Activated naive CD8-positive, alpha-beta T cell treated with anti-CD3 and anti-CD28 coated beads for 36 hours (primary cell): ENCODE measurements at regions not wholly inside any gene's neighbourhood (a gene's known extent, or its start where the extent isn't known, plus 50 kb on each side); places are given as distances from the start of the nearest gene placed in this dataset.
"Not testable (repeated sequence)": the region's sequence is repeated elsewhere in the genome, so short reads cannot be mapped to it uniquely, and the experiment has no call there.

Experiments
- DNase-seq: peaks from one replicate; pipeline ENCODE4 v3.0.0; 2021
- H3K27ac Mint-ChIP-seq: one replicate; pipeline ENCODE4 v1.8.0; 2022; ENCODE audit warnings: mild to moderate bottlenecking, moderate library complexity, mixed read lengths
- H3K27me3 Mint-ChIP-seq: one replicate; pipeline ENCODE4 v1.8.0; 2022; ENCODE audit warnings: mild to moderate bottlenecking, mixed read lengths
- H3K36me3 Mint-ChIP-seq: one replicate; pipeline ENCODE4 v1.8.0; 2021; ENCODE audit warnings: mild to moderate bottlenecking, mixed read lengths
- H3K4me1 Mint-ChIP-seq: one replicate; pipeline ENCODE4 v1.8.0; 2021; ENCODE audit warnings: mixed read lengths
- H3K4me3 Mint-ChIP-seq: one replicate; pipeline ENCODE4 v1.8.0; 2022; ENCODE audit warnings: mild to moderate bottlenecking, moderate library complexity, mixed read lengths
- H3K9me3 Mint-ChIP-seq: one replicate; pipeline ENCODE4 v1.8.0; 2022; ENCODE audit warnings: mixed read lengths

- Mint-ChIP-seq H3K27ac (no peak overlapping the region), H3K4me3 (no peak overlapping the region), H3K27me3 (peaks cover 3% of the 10 kb centered on the region), H3K4me1 (no peaks in the 10 kb centered on the region), H3K36me3 (no peaks in the 10 kb centered on the region), H3K9me3 (peaks cover 2% of the 10 kb centered on the region)
- no peak for DNase-seq
These were observed 390.2 kb upstream of the USP9Y start for GRCh38 chrY:12310832-12311231.

- H3K4me1 Mint-ChIP-seq: no peaks in the 10 kb centered on the region
- H3K4me3 Mint-ChIP-seq: no peak overlapping the region
- DNase-seq: no peak
- H3K27me3 Mint-ChIP-seq: no peaks in the 10 kb centered on the region
- H3K9me3 Mint-ChIP-seq: no peaks in the 10 kb centered on the region
- no peaks in the 10 kb centered on the region for H3K36me3 Mint-ChIP-seq
- H3K27ac Mint-ChIP-seq: no peak overlapping the region
These were observed 373.3 kb upstream of the USP9Y start for GRCh38 chrY:12327751-12328150.

- not testable (repeated sequence) for DNase-seq, H3K4me3 Mint-ChIP-seq, H3K27me3 Mint-ChIP-seq, H3K9me3 Mint-ChIP-seq, H3K27ac Mint-ChIP-seq, H3K4me1 Mint-ChIP-seq, H3K36me3 Mint-ChIP-seq
These were observed 369.1 kb upstream of the USP9Y start for GRCh38 chrY:12331917-12332316.

GRCh38 chrY:12343211-12343610 is 357.8 kb upstream of the USP9Y start:
- Mint-ChIP-seq H3K4me3 (no peak overlapping the region), H3K27ac (no peak overlapping the region), H3K27me3 (no peaks in the 10 kb centered on the region), H3K9me3 (peaks cover 2% of the 10 kb centered on the region), H3K36me3 (no peaks in the 10 kb centered on the region), H3K4me1 (no peaks in the 10 kb centered on the region)
- DNase-seq: no peak

GRCh38 chrY:12348181-12348580 is 352.9 kb upstream of the USP9Y start:
- Mint-ChIP-seq H3K27ac (no peak overlapping the region), H3K27me3 (no peaks in the 10 kb centered on the region), H3K36me3 (no peaks in the 10 kb centered on the region), H3K4me1 (no peaks in the 10 kb centered on the region), H3K9me3 (no peaks in the 10 kb centered on the region), H3K4me3 (no peak overlapping the region)
- no peak for DNase-seq

GRCh38 chrY:12357204-12357603 is 343.8 kb upstream of the USP9Y start:
- Mint-ChIP-seq H3K4me3 (no peak overlapping the region), H3K27me3 (no peaks in the 10 kb centered on the region), H3K4me1 (no peaks in the 10 kb centered on the region), H3K36me3 (no peaks in the 10 kb centered on the region), H3K9me3 (no peaks in the 10 kb centered on the region), H3K27ac (no peak overlapping the region)
- DNase-seq: no peak

- H3K9me3 Mint-ChIP-seq: no peaks in the 10 kb centered on the region
- no peaks in the 10 kb centered on the region for H3K36me3 Mint-ChIP-seq
- no peak overlapping the region for H3K27ac Mint-ChIP-seq
- no peaks in the 10 kb centered on the region for H3K27me3 Mint-ChIP-seq
- DNase-seq: no peak
- no peaks in the 10 kb centered on the region for H3K4me1 Mint-ChIP-seq
- no peak overlapping the region for H3K4me3 Mint-ChIP-seq
These were observed 343.4 kb upstream of the USP9Y start for GRCh38 chrY:12357655-12358054.

- no peak for DNase-seq
- H3K4me3 Mint-ChIP-seq: no peak overlapping the region
- H3K4me1 Mint-ChIP-seq: no peaks in the 10 kb centered on the region
- H3K27me3 Mint-ChIP-seq: no peaks in the 10 kb centered on the region
- H3K27ac Mint-ChIP-seq: no peak overlapping the region
- H3K9me3 Mint-ChIP-seq: no peaks in the 10 kb centered on the region
- H3K36me3 Mint-ChIP-seq: no peaks in the 10 kb centered on the region
These were observed 342.7 kb upstream of the USP9Y start for GRCh38 chrY:12358337-12358736.

GRCh38 chrY:12359867-12360266 is 341.2 kb upstream of the USP9Y start:
- DNase-seq: no peak
- Mint-ChIP-seq H3K27ac (no peak overlapping the region), H3K27me3 (no peaks in the 10 kb centered on the region), H3K4me1 (no peaks in the 10 kb centered on the region), H3K9me3 (no peaks in the 10 kb centered on the region), H3K36me3 (no peaks in the 10 kb centered on the region), H3K4me3 (no peak overlapping the region)

- Mint-ChIP-seq H3K36me3 (no peaks in the 10 kb centered on the region), H3K27ac (no peak overlapping the region), H3K9me3 (no peaks in the 10 kb centered on the region), H3K4me3 (no peak overlapping the region), H3K27me3 (no peaks in the 10 kb centered on the region), H3K4me1 (no peaks in the 10 kb centered on the region)
- DNase-seq: no peak
These were observed 340.5 kb upstream of the USP9Y start for GRCh38 chrY:12360496-12360895.

GRCh38 chrY:12365311-12365910 is 335.6 kb upstream of the USP9Y start:
- Mint-ChIP-seq H3K27me3 (no peaks in the 10 kb centered on the region), H3K9me3 (no peaks in the 10 kb centered on the region), H3K36me3 (no peaks in the 10 kb centered on the region), H3K4me1 (no peaks in the 10 kb centered on the region), H3K4me3 (no peak overlapping the region), H3K27ac (no peak overlapping the region)
- no peak for DNase-seq

- not testable (repeated sequence) for H3K9me3 Mint-ChIP-seq, H3K4me3 Mint-ChIP-seq, H3K4me1 Mint-ChIP-seq, H3K27me3 Mint-ChIP-seq, H3K27ac Mint-ChIP-seq, DNase-seq, H3K36me3 Mint-ChIP-seq
These were observed 326.4 kb upstream of the USP9Y start for GRCh38 chrY:12374588-12374987.

- H3K27ac Mint-ChIP-seq, H3K4me3 Mint-ChIP-seq, DNase-seq, H3K27me3 Mint-ChIP-seq, H3K36me3 Mint-ChIP-seq, H3K9me3 Mint-ChIP-seq, H3K4me1 Mint-ChIP-seq: not testable (repeated sequence)
These were observed 309.1 kb upstream of the USP9Y start for GRCh38 chrY:12391655-12392559.

GRCh38 chrY:12393190-12393589 is 307.8 kb upstream of the USP9Y start:
- no peaks in the 10 kb centered on the region for H3K4me1 Mint-ChIP-seq
- no peak for DNase-seq
- H3K9me3 Mint-ChIP-seq: no peaks in the 10 kb centered on the region
- no peak overlapping the region for H3K27ac Mint-ChIP-seq
- no peak overlapping the region for H3K4me3 Mint-ChIP-seq
- H3K36me3 Mint-ChIP-seq: no peaks in the 10 kb centered on the region
- no peaks in the 10 kb centered on the region for H3K27me3 Mint-ChIP-seq

- H3K27ac Mint-ChIP-seq, H3K9me3 Mint-ChIP-seq, H3K36me3 Mint-ChIP-seq, DNase-seq, H3K27me3 Mint-ChIP-seq, H3K4me1 Mint-ChIP-seq, H3K4me3 Mint-ChIP-seq: not testable (repeated sequence)
These were observed 305.5 kb upstream of the USP9Y start for GRCh38 chrY:12395381-12396120.
